ENCODE measurements at regions not wholly inside any gene's neighbourhood (a gene's known extent, or its start where the extent isn't known, plus 50 kb on each side); places are given as distances from the start of the nearest gene placed in this dataset.
A peak's percentile ranks its signal among the peaks of the same experiment; 100 is the strongest.

- no peaks in the 10 kb centered on the region for H3K27me3 ChIP-seq
- H3K36me3 ChIP-seq = no peaks in the 10 kb centered on the region
- DNase-seq (ENCODE audit: low spot score in 2 of 2) = no peak
- WGBS, 2 donors = 86 to 100% methylated on average over 5 of the region's 5 CpGs
- TF ChIP-seq CTCF (IDR thresholded peaks at IDR 0.05) = no peak
- no peak for TF ChIP-seq EP300 (IDR thresholded peaks at IDR 0.05)
- TF ChIP-seq POLR2A (IDR thresholded peaks at IDR 0.05) = no peak
- no peak overlapping the region for H3K4me3 ChIP-seq
- peaks cover 0 to 31% (median 3%) of the 10 kb centered on the region in 4 donors for H3K9me3 ChIP-seq
- no peaks in the 10 kb centered on the region for H3K4me1 ChIP-seq
- no peak overlapping the region for H3K27ac ChIP-seq
Observed at GRCh38 chr22:49291781-49292180, 535.9 kb downstream of the BRD1 start.

GRCh38 chr22:49291169-49291568 lies 536.5 kb downstream of the BRD1 start:
- 54 to 60% methylated on average over 11 to 13 of the region's 13 CpGs for WGBS, 2 donors
- DNase-seq (ENCODE audit: low spot score in 2 of 2) = no peak
- TF ChIP-seq POLR2A (IDR thresholded peaks at IDR 0.05) (no peak), EP300 (IDR thresholded peaks at IDR 0.05) (no peak), CTCF (IDR thresholded peaks at IDR 0.05) (no peak)

GRCh38 chr22:49290711-49291110 lies 537.0 kb downstream of the BRD1 start:
- DNase-seq (ENCODE audit: low spot score in 2 of 2) = peak in 1 of 2 donors; percentile 3

More at GRCh38 chr22:49291169-49291568, 536.5 kb downstream of the BRD1 start:
- H3K4me3 ChIP-seq = no peak overlapping the region
- H3K4me1 ChIP-seq = no peaks in the 10 kb centered on the region
- H3K27ac ChIP-seq = no peak overlapping the region
- H3K9me3 ChIP-seq = peaks cover 0 to 31% (median 3%) of the 10 kb centered on the region in 4 donors
- H3K36me3 ChIP-seq = no peaks in the 10 kb centered on the region
- H3K27me3 ChIP-seq = no peaks in the 10 kb centered on the region

GRCh38 chr22:49289822-49290679 lies 537.6 kb downstream of the BRD1 start:
- H3K4me3 ChIP-seq = no peak overlapping the region
- no peaks in the 10 kb centered on the region for H3K4me1 ChIP-seq
- H3K36me3 ChIP-seq = no peaks in the 10 kb centered on the region
- H3K9me3 ChIP-seq = peaks cover 0 to 30% (median 3%) of the 10 kb centered on the region in 4 donors
- 58 to 68% methylated on average over 24 of the region's 24 CpGs for WGBS, 2 donors
- no peaks in the 10 kb centered on the region for H3K27me3 ChIP-seq
- TF ChIP-seq EP300 (IDR thresholded peaks at IDR 0.05) (no peak), CTCF (IDR thresholded peaks at IDR 0.05) (no peak), POLR2A (IDR thresholded peaks at IDR 0.05) (no peak)
- H3K27ac ChIP-seq = no peak overlapping the region
- peak in 1 of 2 donors; percentile 8 for DNase-seq (ENCODE audit: low spot score in 2 of 2)

More at GRCh38 chr22:49290711-49291110, 537.0 kb downstream of the BRD1 start:
- 49 to 61% methylated on average over 6 of the region's 6 CpGs for WGBS, 2 donors
- H3K4me1 ChIP-seq = no peaks in the 10 kb centered on the region
- no peak overlapping the region for H3K4me3 ChIP-seq
- no peak overlapping the region for H3K27ac ChIP-seq
- H3K9me3 ChIP-seq = peaks cover 0 to 31% (median 3%) of the 10 kb centered on the region in 4 donors
- no peaks in the 10 kb centered on the region for H3K27me3 ChIP-seq
- no peak for TF ChIP-seq CTCF (IDR thresholded peaks at IDR 0.05)
- TF ChIP-seq POLR2A (IDR thresholded peaks at IDR 0.05) = no peak
- no peak for TF ChIP-seq EP300 (IDR thresholded peaks at IDR 0.05)
- H3K36me3 ChIP-seq = no peaks in the 10 kb centered on the region

GRCh38 chr22:49286181-49286760 lies 541.4 kb downstream of the BRD1 start:
- no peak overlapping the region for H3K4me3 ChIP-seq
- DNase-seq (ENCODE audit: low spot score in 2 of 2) = no peak
- H3K9me3 ChIP-seq = peaks cover 0 to 4% (median 0%) of the 10 kb centered on the region in 4 donors
- no peaks in the 10 kb centered on the region for H3K4me1 ChIP-seq
- no peaks in the 10 kb centered on the region for H3K36me3 ChIP-seq
- WGBS, 2 donors = 79 to 83% methylated on average over 11 to 15 of the region's 15 CpGs
- H3K27ac ChIP-seq = no peak overlapping the region
- TF ChIP-seq POLR2A (IDR thresholded peaks at IDR 0.05) (no peak), EP300 (IDR thresholded peaks at IDR 0.05) (no peak), CTCF (IDR thresholded peaks at IDR 0.05) (no peak)
- peaks cover 0 to 7% of the 10 kb centered on the region in 2 donors for H3K27me3 ChIP-seq

Data from tibial nerve (tissue), 4 donors.